ENCODE measurements at regions not wholly inside any gene's neighbourhood (a gene's known extent, or its start where the extent isn't known, plus 50 kb on each side); places are given as distances from the start of the nearest gene placed in this dataset.
"Not testable (repeated sequence)": the region's sequence is repeated elsewhere in the genome, so short reads cannot be mapped to it uniquely, and the experiment has no call there.

- no peak overlapping the region for H3K4me3 ChIP-seq (ENCODE audit: low read depth in 1 of 2, low read length in 2 of 2)
- no peaks in the 10 kb centered on the region for H3K36me3 ChIP-seq (ENCODE audit: control insufficient read depth in 1 of 2, insufficient read depth in 2 of 2, low read length in 2 of 2)
- no peaks in the 10 kb centered on the region for H3K9me3 ChIP-seq (ENCODE audit: control insufficient read depth in 1 of 2, low read length in 2 of 2)
- no peaks in the 10 kb centered on the region for H3K27me3 ChIP-seq (ENCODE audit: low read depth, low read length)
- H3K27ac ChIP-seq (ENCODE audit: low read length) = no peak overlapping the region
- peaks cover 8 to 10% of the 10 kb centered on the region in 2 donors for H3K4me1 ChIP-seq (ENCODE audit: control insufficient read depth in 1 of 2, insufficient read depth in 2 of 2, low read length in 2 of 2)
Measured at GRCh38 chr6:81561071-81561564, 191.4 kb downstream of the TENT5A start.

- Histone ChIP-seq H3K9me3 (ENCODE audit: control insufficient read depth in 1 of 2, low read length in 2 of 2) (no peaks in the 10 kb centered on the region), H3K27ac (ENCODE audit: low read length) (no peak overlapping the region), H3K27me3 (ENCODE audit: low read depth, low read length) (no peaks in the 10 kb centered on the region), H3K36me3 (ENCODE audit: control insufficient read depth in 1 of 2, insufficient read depth in 2 of 2, low read length in 2 of 2) (no peaks in the 10 kb centered on the region), H3K4me1 (ENCODE audit: control insufficient read depth in 1 of 2, insufficient read depth in 2 of 2, low read length in 2 of 2) (peaks cover 8 to 10% of the 10 kb centered on the region in 2 donors), H3K4me3 (ENCODE audit: low read depth in 1 of 2, low read length in 2 of 2) (no peak overlapping the region)
Measured at GRCh38 chr6:81557811-81558210, 194.7 kb downstream of the TENT5A start.

- Histone ChIP-seq H3K36me3 (ENCODE audit: control insufficient read depth in 1 of 2, insufficient read depth in 2 of 2, low read length in 2 of 2) (no peaks in the 10 kb centered on the region), H3K4me3 (ENCODE audit: low read depth in 1 of 2, low read length in 2 of 2) (no peak overlapping the region), H3K27me3 (ENCODE audit: low read depth, low read length) (no peaks in the 10 kb centered on the region), H3K27ac (ENCODE audit: low read length) (no peak overlapping the region), H3K9me3 (ENCODE audit: control insufficient read depth in 1 of 2, low read length in 2 of 2) (no peaks in the 10 kb centered on the region), H3K4me1 (ENCODE audit: control insufficient read depth in 1 of 2, insufficient read depth in 2 of 2, low read length in 2 of 2) (peaks cover 2 to 16% of the 10 kb centered on the region in 2 donors)
Measured at GRCh38 chr6:81556551-81556950, 195.9 kb downstream of the TENT5A start.

- Histone ChIP-seq H3K9me3 (ENCODE audit: control insufficient read depth in 1 of 2, low read length in 2 of 2) (no peaks in the 10 kb centered on the region), H3K27ac (ENCODE audit: low read length) (no peak overlapping the region), H3K36me3 (ENCODE audit: control insufficient read depth in 1 of 2, insufficient read depth in 2 of 2, low read length in 2 of 2) (no peaks in the 10 kb centered on the region), H3K4me3 (ENCODE audit: low read depth in 1 of 2, low read length in 2 of 2) (no peak overlapping the region), H3K27me3 (ENCODE audit: low read depth, low read length) (no peaks in the 10 kb centered on the region), H3K4me1 (ENCODE audit: control insufficient read depth in 1 of 2, insufficient read depth in 2 of 2, low read length in 2 of 2) (peaks cover 0 to 11% of the 10 kb centered on the region in 2 donors)
Measured at GRCh38 chr6:81553216-81553615, 199.3 kb downstream of the TENT5A start.

GRCh38 chr6:81552644-81553043 lies 199.8 kb downstream of the TENT5A start:
- Histone ChIP-seq H3K27me3 (ENCODE audit: low read depth, low read length) (no peaks in the 10 kb centered on the region), H3K4me3 (ENCODE audit: low read depth in 1 of 2, low read length in 2 of 2) (no peak overlapping the region), H3K9me3 (ENCODE audit: control insufficient read depth in 1 of 2, low read length in 2 of 2) (no peaks in the 10 kb centered on the region), H3K27ac (ENCODE audit: low read length) (no peak overlapping the region), H3K36me3 (ENCODE audit: control insufficient read depth in 1 of 2, insufficient read depth in 2 of 2, low read length in 2 of 2) (no peaks in the 10 kb centered on the region), H3K4me1 (ENCODE audit: control insufficient read depth in 1 of 2, insufficient read depth in 2 of 2, low read length in 2 of 2) (peaks cover 0 to 11% of the 10 kb centered on the region in 2 donors)

GRCh38 chr6:81547149-81547548 lies 205.3 kb downstream of the TENT5A start:
- no peak overlapping the region for H3K27ac ChIP-seq (ENCODE audit: low read length)
- peaks cover 0 to under 1% of the 10 kb centered on the region in 2 donors for H3K4me1 ChIP-seq (ENCODE audit: control insufficient read depth in 1 of 2, insufficient read depth in 2 of 2, low read length in 2 of 2)
- H3K9me3 ChIP-seq (ENCODE audit: control insufficient read depth in 1 of 2, low read length in 2 of 2) = no peaks in the 10 kb centered on the region
- no peaks in the 10 kb centered on the region for H3K36me3 ChIP-seq (ENCODE audit: control insufficient read depth in 1 of 2, insufficient read depth in 2 of 2, low read length in 2 of 2)
- no peaks in the 10 kb centered on the region for H3K27me3 ChIP-seq (ENCODE audit: low read depth, low read length)
- no peak overlapping the region for H3K4me3 ChIP-seq (ENCODE audit: low read depth in 1 of 2, low read length in 2 of 2)

GRCh38 chr6:81534934-81535465 lies 217.5 kb downstream of the TENT5A start:
- Histone ChIP-seq H3K4me3 (ENCODE audit: low read depth in 1 of 2, low read length in 2 of 2) (no peak overlapping the region), H3K27ac (ENCODE audit: low read length) (no peak overlapping the region), H3K27me3 (ENCODE audit: low read depth, low read length) (no peaks in the 10 kb centered on the region), H3K4me1 (ENCODE audit: control insufficient read depth in 1 of 2, insufficient read depth in 2 of 2, low read length in 2 of 2) (no peaks in the 10 kb centered on the region), H3K36me3 (ENCODE audit: control insufficient read depth in 1 of 2, insufficient read depth in 2 of 2, low read length in 2 of 2) (no peaks in the 10 kb centered on the region), H3K9me3 (ENCODE audit: control insufficient read depth in 1 of 2, low read length in 2 of 2) (no peaks in the 10 kb centered on the region)

- Histone ChIP-seq H3K36me3 (ENCODE audit: control insufficient read depth in 1 of 2, insufficient read depth in 2 of 2, low read length in 2 of 2) (no peaks in the 10 kb centered on the region), H3K9me3 (ENCODE audit: control insufficient read depth in 1 of 2, low read length in 2 of 2) (no peaks in the 10 kb centered on the region), H3K27me3 (ENCODE audit: low read depth, low read length) (no peaks in the 10 kb centered on the region), H3K27ac (ENCODE audit: low read length) (no peak overlapping the region), H3K4me3 (ENCODE audit: low read depth in 1 of 2, low read length in 2 of 2) (no peak overlapping the region), H3K4me1 (ENCODE audit: control insufficient read depth in 1 of 2, insufficient read depth in 2 of 2, low read length in 2 of 2) (no peaks in the 10 kb centered on the region)
Measured at GRCh38 chr6:81531869-81532561, 220.5 kb downstream of the TENT5A start.

GRCh38 chr6:81517455-81517854 lies 235.0 kb downstream of the TENT5A start:
- Histone ChIP-seq H3K27ac (ENCODE audit: low read length) (no peak overlapping the region), H3K36me3 (ENCODE audit: control insufficient read depth in 1 of 2, insufficient read depth in 2 of 2, low read length in 2 of 2) (no peaks in the 10 kb centered on the region), H3K4me1 (ENCODE audit: control insufficient read depth in 1 of 2, insufficient read depth in 2 of 2, low read length in 2 of 2) (peaks cover 0 to 3% of the 10 kb centered on the region in 2 donors), H3K4me3 (ENCODE audit: low read depth in 1 of 2, low read length in 2 of 2) (no peak overlapping the region), H3K27me3 (ENCODE audit: low read depth, low read length) (no peaks in the 10 kb centered on the region), H3K9me3 (ENCODE audit: control insufficient read depth in 1 of 2, low read length in 2 of 2) (no peaks in the 10 kb centered on the region)

- Histone ChIP-seq H3K4me3 (ENCODE audit: low read depth in 1 of 2, low read length in 2 of 2) (no peak overlapping the region), H3K27ac (ENCODE audit: low read length) (no peak overlapping the region), H3K4me1 (ENCODE audit: control insufficient read depth in 1 of 2, insufficient read depth in 2 of 2, low read length in 2 of 2) (peaks cover 0 to 3% of the 10 kb centered on the region in 2 donors), H3K9me3 (ENCODE audit: control insufficient read depth in 1 of 2, low read length in 2 of 2) (no peaks in the 10 kb centered on the region), H3K36me3 (ENCODE audit: control insufficient read depth in 1 of 2, insufficient read depth in 2 of 2, low read length in 2 of 2) (no peaks in the 10 kb centered on the region), H3K27me3 (ENCODE audit: low read depth, low read length) (no peaks in the 10 kb centered on the region)
Measured at GRCh38 chr6:81515562-81516453, 236.7 kb downstream of the TENT5A start.

GRCh38 chr6:81514195-81514594 lies 238.3 kb downstream of the TENT5A start:
- not testable (repeated sequence) for H3K4me1 ChIP-seq (ENCODE audit: control insufficient read depth in 1 of 2, insufficient read depth in 2 of 2, low read length in 2 of 2); H3K36me3 ChIP-seq (ENCODE audit: control insufficient read depth in 1 of 2, insufficient read depth in 2 of 2, low read length in 2 of 2); H3K27me3 ChIP-seq (ENCODE audit: low read depth, low read length); H3K9me3 ChIP-seq (ENCODE audit: control insufficient read depth in 1 of 2, low read length in 2 of 2); H3K4me3 ChIP-seq (ENCODE audit: low read depth in 1 of 2, low read length in 2 of 2); H3K27ac ChIP-seq (ENCODE audit: low read length)

Measured in muscle layer of duodenum (tissue), 2 donors.